ENCODE measurements at regions not wholly inside any gene's neighbourhood (a gene's known extent, or its start where the extent isn't known, plus 50 kb on each side); places are given as distances from the start of the nearest gene placed in this dataset.

DNA sequence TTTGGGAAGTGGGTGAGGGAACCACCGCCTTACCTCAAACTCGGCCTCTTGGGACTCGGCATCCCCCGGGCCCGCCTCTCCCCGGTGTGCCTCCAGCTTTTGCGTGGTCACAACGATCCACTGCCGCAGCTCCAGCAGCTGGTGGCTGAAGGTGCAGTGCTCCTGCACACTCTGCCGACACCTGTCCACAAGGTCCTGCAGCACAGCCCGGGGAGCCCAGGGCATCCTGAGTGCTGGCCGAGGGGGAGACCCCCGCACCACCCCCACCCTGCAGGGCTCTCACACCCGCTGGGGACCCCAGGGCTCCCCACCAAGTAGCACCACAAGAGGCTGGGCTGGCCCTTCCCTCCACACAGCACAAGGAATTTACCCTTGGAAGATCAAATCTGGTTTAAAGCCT lies 76.6 kb downstream of the SYNE3 start:
- TF ChIP-seq, protein P1, sequence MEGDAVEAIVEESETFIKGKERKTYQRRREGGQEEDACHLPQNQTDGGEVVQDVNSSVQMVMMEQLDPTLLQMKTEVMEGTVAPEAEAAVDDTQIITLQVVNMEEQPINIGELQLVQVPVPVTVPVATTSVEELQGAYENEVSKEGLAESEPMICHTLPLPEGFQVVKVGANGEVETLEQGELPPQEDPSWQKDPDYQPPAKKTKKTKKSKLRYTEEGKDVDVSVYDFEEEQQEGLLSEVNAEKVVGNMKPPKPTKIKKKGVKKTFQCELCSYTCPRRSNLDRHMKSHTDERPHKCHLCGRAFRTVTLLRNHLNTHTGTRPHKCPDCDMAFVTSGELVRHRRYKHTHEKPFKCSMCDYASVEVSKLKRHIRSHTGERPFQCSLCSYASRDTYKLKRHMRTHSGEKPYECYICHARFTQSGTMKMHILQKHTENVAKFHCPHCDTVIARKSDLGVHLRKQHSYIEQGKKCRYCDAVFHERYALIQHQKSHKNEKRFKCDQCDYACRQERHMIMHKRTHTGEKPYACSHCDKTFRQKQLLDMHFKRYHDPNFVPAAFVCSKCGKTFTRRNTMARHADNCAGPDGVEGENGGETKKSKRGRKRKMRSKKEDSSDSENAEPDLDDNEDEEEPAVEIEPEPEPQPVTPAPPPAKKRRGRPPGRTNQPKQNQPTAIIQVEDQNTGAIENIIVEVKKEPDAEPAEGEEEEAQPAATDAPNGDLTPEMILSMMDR (optimal IDR thresholded peaks at IDR 0.05 in 1 of 3, IDR thresholded peaks at IDR 0.05 in 1 of 3, conservative IDR thresholded peaks at IDR 0.05 in 1 of 3; ENCODE audit: extremely low read depth in 1 of 3, insufficient read depth in 2 of 3, low read length in 3 of 3): no peak
- no peak for TF ChIP-seq EZH2 (IDR thresholded peaks at IDR 0.05; ENCODE audit: low read length)

Measured in keratinocyte (primary cell).